NT2/D1 (cell line): ENCODE measurements at regions not wholly inside any gene's neighbourhood (a gene's known extent, or its start where the extent isn't known, plus 50 kb on each side); places are given as distances from the start of the nearest gene placed in this dataset.

ENCODE experiments used
- YY1 ChIP-seq: IDR thresholded peaks from 2 replicates; pipeline ENCODE4 v1.6.1; 2011; ENCODE audit not compliant: insufficient read length, insufficient read depth
- ZNF274 ChIP-seq: IDR thresholded peaks from 2 replicates; pipeline ENCODE4 v1.6.1; 2011; ENCODE audit warnings: mild to moderate bottlenecking, low read depth, low read length

- TF ChIP-seq ZNF274 (no peak), YY1 (no peak)
These were observed 286.9 kb upstream of the MGMT start for GRCh38 chr10:129179972-129180678.
